ENCODE measurements at regions not wholly inside any gene's neighbourhood (a gene's known extent, or its start where the extent isn't known, plus 50 kb on each side); places are given as distances from the start of the nearest gene placed in this dataset.

- H3K9me3 ChIP-seq (ENCODE audit: control insufficient read depth, insufficient read depth, low read length) = peaks cover 5% of the 10 kb centered on the region; the same call in 1 of the 2 replicates
- no peak overlapping the region for H3K4me3 ChIP-seq (ENCODE audit: low read depth, low read length)
- no peak for TF ChIP-seq CTCF (IDR thresholded peaks at IDR 0.05; ENCODE audit: low read depth, low read length)
- H3K27ac ChIP-seq (ENCODE audit: low read depth, low read length) = no peak overlapping the region
- ChIA-PET POLR2A (no interaction called here), CTCF (no interaction called here)
- no peaks in the 10 kb centered on the region for H3K27me3 ChIP-seq (ENCODE audit: control insufficient read depth, insufficient read depth, low read length)
- no peak for DNase-seq (ENCODE audit: low read depth, low spot score)
Measured at GRCh38 chr11:81373986-81374385, 1359.7 kb downstream of the FAM181B start.

GRCh38 chr11:81368192-81368591 is 1365.5 kb downstream of the FAM181B start:
- ChIA-PET POLR2A (no interaction called here), CTCF (no interaction called here)
- Histone ChIP-seq H3K27me3 (ENCODE audit: control insufficient read depth, insufficient read depth, low read length) (no peaks in the 10 kb centered on the region), H3K27ac (ENCODE audit: low read depth, low read length) (no peak overlapping the region), H3K9me3 (ENCODE audit: control insufficient read depth, insufficient read depth, low read length) (peaks cover 7% of the 10 kb centered on the region), H3K4me3 (ENCODE audit: low read depth, low read length) (no peak overlapping the region)
- no peak for DNase-seq (ENCODE audit: low read depth, low spot score)
- no peak for TF ChIP-seq CTCF (IDR thresholded peaks at IDR 0.05; ENCODE audit: low read depth, low read length)

- CTCF ChIA-PET = no interaction called here
- Histone ChIP-seq H3K4me3 (ENCODE audit: low read depth, low read length) (no peak overlapping the region), H3K27me3 (ENCODE audit: control insufficient read depth, insufficient read depth, low read length) (no peaks in the 10 kb centered on the region), H3K27ac (ENCODE audit: low read depth, low read length) (no peak overlapping the region), H3K9me3 (ENCODE audit: control insufficient read depth, insufficient read depth, low read length) (peaks cover 7% of the 10 kb centered on the region)
- POLR2A ChIA-PET = no interaction called here
- TF ChIP-seq CTCF (IDR thresholded peaks at IDR 0.05; ENCODE audit: low read depth, low read length) = no peak
- DNase-seq (ENCODE audit: low read depth, low spot score) = no peak
Measured at GRCh38 chr11:81365496-81365895, 1368.2 kb downstream of the FAM181B start.

- Histone ChIP-seq H3K4me3 (ENCODE audit: low read depth, low read length) (no peak overlapping the region), H3K9me3 (ENCODE audit: control insufficient read depth, insufficient read depth, low read length) (no peaks in the 10 kb centered on the region), H3K27ac (ENCODE audit: low read depth, low read length) (no peak overlapping the region), H3K27me3 (ENCODE audit: control insufficient read depth, insufficient read depth, low read length) (no peaks in the 10 kb centered on the region)
- TF ChIP-seq CTCF (IDR thresholded peaks at IDR 0.05; ENCODE audit: low read depth, low read length) = no peak
- POLR2A ChIA-PET = no interaction called here
- CTCF ChIA-PET = no interaction called here
- DNase-seq (ENCODE audit: low read depth, low spot score) = no peak
Measured at GRCh38 chr11:81359476-81359875, 1374.2 kb downstream of the FAM181B start.

GRCh38 chr11:81345609-81346008 is 1388.1 kb downstream of the FAM181B start:
- Histone ChIP-seq H3K9me3 (ENCODE audit: control insufficient read depth, insufficient read depth, low read length) (no peaks in the 10 kb centered on the region), H3K27me3 (ENCODE audit: control insufficient read depth, insufficient read depth, low read length) (no peaks in the 10 kb centered on the region), H3K27ac (ENCODE audit: low read depth, low read length) (no peak overlapping the region), H3K4me3 (ENCODE audit: low read depth, low read length) (no peak overlapping the region)
- ChIA-PET CTCF (no interaction called here), POLR2A (no interaction called here)
- TF ChIP-seq CTCF (IDR thresholded peaks at IDR 0.05; ENCODE audit: low read depth, low read length) = no peak
- DNase-seq (ENCODE audit: low read depth, low spot score) = no peak
